Common myeloid progenitor, CD34-positive (primary cell): ENCODE measurements at regions not wholly inside any gene's neighbourhood (a gene's known extent, or its start where the extent isn't known, plus 50 kb on each side); places are given as distances from the start of the nearest gene placed in this dataset.
"Not testable (repeated sequence)": the region's sequence is repeated elsewhere in the genome, so short reads cannot be mapped to it uniquely, and the experiment has no call there.

ENCODE experiments used
- CTCF ChIA-PET: fragments of 350-600 bp; sonication (Branson Sonifier 250); formaldehyde crosslinking; loops from one replicate; lab custom pipeline; 2021; ENCODE audit warnings: antibody characterized with exemption; lab: Charles Lee
- POLR2A ChIA-PET: fragments of 350-600 bp; sonication (Branson Sonifier 250); formaldehyde crosslinking; loops from one replicate; lab custom pipeline; 2021; ENCODE audit warnings: antibody characterized with exemption; lab: Charles Lee
- DNase-seq, 3 donors: peaks; one replicate each; pipeline versions ENCODE4 v3.0.0 to v3.0.0-alpha.2; 2013
- H3K27ac ChIP-seq, 2 experiments: 1 replicate in 1 of 2; 2 replicates in 1 of 2; pipeline ENCODE4 v1.7.0; 2013; ENCODE audit warnings: inconsistent platforms in 2 of 2, low read length in 2 of 2, mild to moderate bottlenecking in 2 of 2, low read depth in 1 of 2, moderate library complexity in 1 of 2; ENCODE audit not compliant: severe bottlenecking in 2 of 2, insufficient read depth in 1 of 2, poor library complexity in 1 of 2
- H3K27me3 ChIP-seq, 5 experiments: replicated peaks in 2 of 5; 1 replicate in 3 of 5; 2 replicates in 2 of 5; pipeline versions ENCODE4 v1.6.1 to v1.7.0; 2013; ENCODE audit warnings: low read length in 4 of 5, mild to moderate bottlenecking in 2 of 5, moderate library complexity in 2 of 5, inconsistent platforms in 1 of 5; ENCODE audit not compliant: insufficient read depth in 5 of 5, control insufficient read depth in 4 of 5
- H3K36me3 ChIP-seq, 4 experiments: 1 replicate in 2 of 4; 2 replicates in 2 of 4; pipeline versions ENCODE4 v1.6.1 to v1.7.0; 2013; ENCODE audit warnings: low read length in 3 of 4, control low read depth in 1 of 4, mild to moderate bottlenecking in 1 of 4; ENCODE audit not compliant: control insufficient read depth in 4 of 4, insufficient read depth in 4 of 4
- H3K4me1 ChIP-seq, 4 experiments: 1 replicate in 3 of 4; 2 replicates in 1 of 4; pipeline versions ENCODE4 v1.6.1 to v1.7.1; 2013; ENCODE audit warnings: low read length in 3 of 4, mild to moderate bottlenecking in 3 of 4, control low read depth in 1 of 4, inconsistent platforms in 1 of 4, moderate library complexity in 1 of 4; ENCODE audit not compliant: control insufficient read depth in 4 of 4, insufficient read depth in 4 of 4; ENCODE audit errors: control extremely low read depth in 1 of 4
- H3K4me3 ChIP-seq, 7 experiments: 1 replicate in 4 of 7; 2 replicates in 3 of 7; pipeline versions ENCODE4 v1.5.1 to v1.7.0; 2013; ENCODE audit warnings: mild to moderate bottlenecking in 7 of 7, low read length in 6 of 7, moderate library complexity in 6 of 7, inconsistent platforms in 2 of 7, low read depth in 2 of 7, control low read depth in 1 of 7; ENCODE audit not compliant: insufficient read depth in 4 of 7, control insufficient read depth in 1 of 7; ENCODE audit errors: extremely low read depth in 1 of 7
- H3K9me3 ChIP-seq, 5 experiments: 1 replicate in 4 of 5; 2 replicates in 1 of 5; pipeline versions ENCODE4 v1.6.1 to v1.7.1; 2013; ENCODE audit warnings: low read length in 4 of 5, mild to moderate bottlenecking in 2 of 5, inconsistent platforms in 1 of 5, low read depth in 1 of 5, moderate library complexity in 1 of 5; ENCODE audit not compliant: control insufficient read depth in 4 of 5, insufficient read depth in 2 of 5; ENCODE audit errors: control extremely low read depth in 1 of 5
- whole genome bisulfite sequencing: methylation state at CpG from one replicate; pipeline ENCODE4 v1.1.5; 2013; ENCODE audit not compliant: insufficient coverage; 5-methylcytosine and 5-hydroxymethylcytosine counted together

DNA sequence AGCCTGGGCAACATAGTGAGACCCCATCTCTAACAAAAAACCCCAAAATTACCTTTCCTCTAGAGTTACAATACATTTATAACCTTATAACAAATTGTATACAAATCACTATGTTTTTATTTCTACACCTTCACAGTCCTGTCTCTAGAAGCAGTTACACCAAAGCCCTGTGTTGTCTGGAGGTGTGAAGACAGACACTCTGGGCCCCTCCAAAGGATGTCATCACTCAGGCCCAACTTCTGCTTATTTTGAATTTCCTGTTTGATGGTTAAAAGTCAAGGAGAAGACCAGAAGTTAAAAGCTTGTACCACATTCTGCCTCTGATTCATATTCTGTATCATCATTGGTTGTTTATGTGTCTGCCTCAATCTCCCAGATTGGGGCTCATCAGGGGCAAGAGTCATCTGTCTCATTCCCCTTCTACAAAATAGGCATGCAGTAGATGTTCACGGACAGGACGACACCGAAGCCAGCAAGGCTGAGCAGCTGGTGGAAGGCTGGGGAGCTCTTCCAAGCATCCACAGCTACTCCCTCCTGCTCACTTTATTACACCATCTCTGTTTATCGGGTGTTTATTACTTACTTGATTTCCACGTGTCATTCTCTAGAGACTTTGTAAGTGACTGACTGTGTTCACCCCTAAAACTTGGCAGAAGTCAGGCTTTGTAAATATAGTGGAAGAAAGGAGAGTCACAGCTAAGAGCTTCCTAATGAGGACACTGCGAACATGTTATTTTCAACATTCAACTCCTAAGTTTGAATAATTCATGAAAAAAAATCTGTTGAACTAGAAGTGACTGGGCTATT is 136.8 kb upstream of the ANKRD28 start:
- no peak overlapping the region for H3K27ac ChIP-seq
- WGBS, result 90% methylated on average over 4 of the region's 6 CpGs
- CTCF ChIA-PET, result no interaction called here

DNA sequence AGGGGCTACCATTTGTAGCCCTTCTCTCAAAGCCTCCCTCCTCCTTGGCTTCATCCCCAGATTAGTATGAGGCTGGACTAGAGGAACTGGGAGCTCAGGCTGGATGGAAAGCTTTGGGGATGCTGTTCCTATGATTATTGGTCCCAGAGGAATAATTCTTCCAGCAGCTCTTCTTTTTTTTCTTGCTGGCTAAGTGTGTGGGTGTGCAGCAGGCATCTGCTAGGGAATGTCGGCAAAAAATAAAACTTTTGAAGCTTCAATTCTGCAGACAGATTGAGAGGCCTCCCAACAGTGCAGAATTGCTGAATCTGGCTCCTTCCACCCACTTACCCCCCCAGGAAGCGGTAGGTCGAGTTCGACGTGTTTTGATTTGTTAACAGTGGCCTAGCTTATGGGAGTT is 138.5 kb upstream of the ANKRD28 start:
- POLR2A ChIA-PET, result no interaction called here
- Histone ChIP-seq H3K36me3 (no peaks in the 10 kb centered on the region), H3K9me3 (no peaks in the 10 kb centered on the region), H3K27ac (no peak overlapping the region), H3K27me3 (peaks cover 0 to 18% (median 5%) of the 10 kb centered on the region in 5 experiments), H3K4me3 (no peak overlapping the region), H3K4me1 (peaks cover 0 to 9% (median 0%) of the 10 kb centered on the region in 4 experiments)
- no peak for DNase-seq
- no CpG with 5 or more reads among the region's 5 CpGs for WGBS
- CTCF ChIA-PET, result no interaction called here

More for the DNA sequence above, 136.8 kb upstream of the ANKRD28 start:
- DNase-seq, result peak in 2 of 3 donors; percentile 38 to 49
- Histone ChIP-seq H3K4me1 (peaks cover 0 to 9% (median 0%) of the 10 kb centered on the region in 4 experiments), H3K4me3 (no peak overlapping the region), H3K9me3 (no peaks in the 10 kb centered on the region), H3K27me3 (peaks cover 0 to 25% (median 7%) of the 10 kb centered on the region in 5 experiments), H3K36me3 (no peaks in the 10 kb centered on the region)
- POLR2A ChIA-PET, result no interaction called here

DNA sequence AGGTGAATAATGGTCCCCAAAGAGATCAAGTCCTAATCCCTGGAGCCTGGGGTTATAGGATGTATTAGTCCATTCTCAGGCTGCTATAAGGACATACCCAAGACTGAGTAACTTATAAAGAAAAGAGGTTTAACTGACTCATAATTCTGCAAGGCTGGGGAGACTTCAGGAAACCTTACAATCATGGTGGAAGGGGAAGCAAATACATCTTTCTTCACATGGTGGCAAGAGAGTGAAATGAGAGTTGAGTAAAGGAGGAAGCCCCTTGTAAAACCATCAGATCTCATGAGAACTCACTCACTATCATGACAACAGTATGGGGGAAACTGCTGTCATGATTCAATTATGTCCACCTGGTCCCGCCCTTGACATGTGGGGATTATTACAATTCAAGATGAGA is 142.9 kb upstream of the ANKRD28 start:
- no peaks in the 10 kb centered on the region for H3K4me1 ChIP-seq
- H3K36me3 ChIP-seq, result no peaks in the 10 kb centered on the region
- WGBS, result 100% methylated on average over 1 of the region's 1 CpG
- no peak overlapping the region for H3K4me3 ChIP-seq
- no peak for DNase-seq
- ChIA-PET CTCF (no interaction called here), POLR2A (no interaction called here)
- no peak overlapping the region for H3K27ac ChIP-seq
- H3K9me3 ChIP-seq, result peaks cover 0 to 10% (median 6%) of the 10 kb centered on the region in 5 experiments
- H3K27me3 ChIP-seq, result peaks cover 0 to 4% (median 0%) of the 10 kb centered on the region in 5 experiments

DNA sequence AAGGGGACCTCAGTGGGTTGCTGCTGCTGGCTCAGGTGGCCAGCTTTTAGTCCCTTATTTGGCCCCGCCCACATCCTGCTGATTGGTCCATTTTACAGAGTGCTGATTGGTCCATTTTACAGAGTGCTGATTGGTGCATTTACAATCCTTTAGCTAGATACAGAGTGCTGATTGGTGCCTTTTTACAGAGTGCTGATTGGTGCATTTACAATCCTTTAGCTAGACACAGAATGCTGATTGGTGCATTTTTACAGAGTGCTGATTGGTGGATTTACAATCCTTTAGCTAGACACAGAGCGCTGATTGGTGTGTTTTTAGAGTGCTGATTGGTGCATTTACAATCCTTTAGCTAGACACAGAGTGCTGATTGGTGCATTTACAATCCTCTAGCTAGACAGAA is 143.7 kb upstream of the ANKRD28 start:
- H3K27ac ChIP-seq, H3K27me3 ChIP-seq, DNase-seq, H3K4me3 ChIP-seq, POLR2A ChIA-PET, H3K36me3 ChIP-seq, H3K4me1 ChIP-seq, CTCF ChIA-PET: not testable (repeated sequence)
- WGBS, result 100% methylated on average over 1 of the region's 2 CpGs
- H3K9me3 ChIP-seq, result peaks cover 0 to 10% (median 6%) of the 10 kb centered on the region in 5 experiments

DNA sequence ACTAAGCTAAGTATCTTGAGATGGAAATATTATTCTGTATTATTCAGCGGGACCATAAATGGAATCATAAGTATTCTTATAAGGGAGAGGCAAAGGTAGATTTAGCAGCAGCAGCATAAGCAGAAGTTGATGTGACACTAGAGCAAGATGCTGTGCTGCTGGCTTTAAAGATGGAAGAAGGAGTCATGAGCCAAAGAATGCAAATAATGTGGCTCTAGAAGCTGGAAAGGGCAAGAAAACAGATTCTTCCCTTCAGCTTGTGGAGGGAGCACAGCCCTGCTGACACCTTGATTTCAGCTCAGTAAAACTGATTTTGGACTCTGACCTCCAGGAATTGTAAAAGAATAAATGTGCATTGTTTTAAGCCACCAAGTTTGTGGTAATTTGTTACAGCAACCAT is 144.2 kb upstream of the ANKRD28 start:
- Histone ChIP-seq H3K4me1 (no peaks in the 10 kb centered on the region), H3K4me3 (no peak overlapping the region), H3K27ac (no peak overlapping the region), H3K9me3 (peaks cover 0 to 10% (median 6%) of the 10 kb centered on the region in 5 experiments), H3K27me3 (peaks cover 0 to 2% (median 0%) of the 10 kb centered on the region in 5 experiments), H3K36me3 (no peaks in the 10 kb centered on the region)
- DNase-seq, result no peak
- CTCF ChIA-PET, result no interaction called here
- POLR2A ChIA-PET, result no interaction called here
- WGBS, result 100% methylated on average over 1 of the region's 1 CpG

DNA sequence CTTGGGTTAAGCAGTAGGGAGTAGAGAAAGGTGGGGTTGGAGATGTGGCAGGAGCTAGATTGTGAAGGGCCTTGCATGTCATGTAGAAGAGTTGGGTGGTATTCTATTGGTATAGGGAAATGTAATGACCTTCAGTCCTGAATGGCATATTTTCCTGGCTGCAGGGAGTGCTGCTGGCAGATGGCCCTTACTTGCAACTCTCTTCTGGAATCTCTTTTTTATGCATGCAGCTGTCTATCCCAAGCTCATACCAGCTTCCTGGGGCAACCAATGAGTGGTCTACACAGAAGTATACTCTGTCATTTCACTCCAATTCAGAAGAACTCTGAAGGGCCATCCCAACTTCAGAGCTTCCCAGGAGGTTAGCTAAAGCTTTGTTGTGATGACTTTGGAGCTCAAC is 144.7 kb upstream of the ANKRD28 start:
- POLR2A ChIA-PET, result no interaction called here
- Histone ChIP-seq H3K4me3 (no peak overlapping the region), H3K4me1 (no peaks in the 10 kb centered on the region), H3K36me3 (no peaks in the 10 kb centered on the region), H3K27me3 (peaks cover 0 to 2% (median 0%) of the 10 kb centered on the region in 5 experiments), H3K27ac (no peak overlapping the region), H3K9me3 (peaks cover 0 to 10% (median 6%) of the 10 kb centered on the region in 5 experiments)
- CTCF ChIA-PET, result interaction anchor here (1.6 kb wide), 1 partner anchor 12 kb away, joined by 3 read pairs; no protein-coding TSS in a partner anchor
- no peak for DNase-seq

GRCh38 chr3:15942936-15943335 is 145.2 kb upstream of the ANKRD28 start:
- ChIA-PET POLR2A (no interaction called here), CTCF (interaction anchor here (1.6 kb wide), 1 partner anchor 11 kb away, joined by 3 read pairs; no protein-coding TSS in a partner anchor)
- Histone ChIP-seq H3K4me3 (no peak overlapping the region), H3K27me3 (peaks cover 0 to 2% (median 0%) of the 10 kb centered on the region in 5 experiments), H3K9me3 (peaks cover 0 to 10% (median 6%) of the 10 kb centered on the region in 5 experiments), H3K27ac (no peak overlapping the region), H3K4me1 (no peaks in the 10 kb centered on the region), H3K36me3 (no peaks in the 10 kb centered on the region)
- no peak for DNase-seq
- 100% methylated on average over 2 of the region's 2 CpGs for WGBS
